ENCODE measurements at regions not wholly inside any gene's neighbourhood (a gene's known extent, or its start where the extent isn't known, plus 50 kb on each side); places are given as distances from the start of the nearest gene placed in this dataset.

DNA sequence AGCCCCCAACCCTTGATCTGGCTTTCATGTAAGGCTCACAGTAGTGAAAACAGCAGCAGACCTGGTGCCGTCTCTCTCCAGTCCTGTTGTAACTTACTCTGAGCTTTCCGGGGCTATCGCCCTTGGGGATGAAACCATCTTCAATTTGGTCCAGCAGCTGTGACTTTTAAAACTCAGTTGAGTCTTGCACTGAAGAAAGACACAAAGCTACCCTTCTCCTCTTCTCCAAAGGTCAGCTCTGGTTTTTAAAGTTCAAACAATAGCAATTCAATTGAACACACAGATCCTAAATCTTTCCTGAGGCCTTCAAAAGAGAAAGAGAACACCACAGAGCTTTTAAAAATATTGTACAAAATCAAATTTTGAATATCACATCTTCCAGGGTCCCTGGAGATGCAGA is 83.5 kb downstream of the SNX5 start:
- H3K9me3 ChIP-seq: peaks cover 0 to 8% (median 0%) of the 10 kb centered on the region in 4 donors
- no peaks in the 10 kb centered on the region for H3K36me3 ChIP-seq
- H3K27ac ChIP-seq: no peak overlapping the region
- peak in 1 of 3 donors; percentile 14 for DNase-seq
- peaks cover 0 to 3% (median 0%) of the 10 kb centered on the region in 4 donors for H3K4me1 ChIP-seq
- TF ChIP-seq POLR2A (IDR thresholded peaks at IDR 0.05): no peak
- no peak for TF ChIP-seq CTCF (IDR thresholded peaks at IDR 0.05)
- H3K4me3 ChIP-seq: no peak overlapping the region
- H3K27me3 ChIP-seq: no peaks in the 10 kb centered on the region

GRCh38 chr20:17884307-17885003 is 84.1 kb downstream of the SNX5 start:
- H3K36me3 ChIP-seq: no peaks in the 10 kb centered on the region
- no peak overlapping the region for H3K4me3 ChIP-seq
- peaks cover 0 to 3% (median 0%) of the 10 kb centered on the region in 4 donors for H3K4me1 ChIP-seq
- peaks cover 0 to 1% (median 0%) of the 10 kb centered on the region in 4 donors for H3K9me3 ChIP-seq
- no peak overlapping the region for H3K27ac ChIP-seq
- DNase-seq: peak in 1 of 3 donors; percentile 37
- no peak for TF ChIP-seq POLR2A (IDR thresholded peaks at IDR 0.05)
- no peak for TF ChIP-seq CTCF (IDR thresholded peaks at IDR 0.05)
- H3K27me3 ChIP-seq: no peaks in the 10 kb centered on the region

GRCh38 chr20:17883592-17884306 is 84.8 kb downstream of the SNX5 start:
- peaks cover 0 to 4% (median 0%) of the 10 kb centered on the region in 4 donors for H3K4me1 ChIP-seq
- TF ChIP-seq CTCF (IDR thresholded peaks at IDR 0.05) (no peak), POLR2A (IDR thresholded peaks at IDR 0.05) (no peak)
- no peaks in the 10 kb centered on the region for H3K9me3 ChIP-seq
- peak overlapping the region in 1 of 4 donors; percentile 18 for H3K27ac ChIP-seq
- no peak overlapping the region for H3K4me3 ChIP-seq
- DNase-seq: peak in 1 of 3 donors; percentile 29
- H3K27me3 ChIP-seq: no peaks in the 10 kb centered on the region
- no peaks in the 10 kb centered on the region for H3K36me3 ChIP-seq

GRCh38 chr20:17882834-17883591 is 85.6 kb downstream of the SNX5 start:
- Histone ChIP-seq H3K27ac (no peak overlapping the region), H3K36me3 (no peaks in the 10 kb centered on the region), H3K9me3 (no peaks in the 10 kb centered on the region), H3K27me3 (no peaks in the 10 kb centered on the region), H3K4me1 (peaks cover 0 to 8% (median 0%) of the 10 kb centered on the region in 4 donors), H3K4me3 (no peak overlapping the region)
- TF ChIP-seq POLR2A (IDR thresholded peaks at IDR 0.05): no peak
- no peak for TF ChIP-seq CTCF (IDR thresholded peaks at IDR 0.05)
- DNase-seq: peak in 1 of 3 donors; percentile 25

DNA sequence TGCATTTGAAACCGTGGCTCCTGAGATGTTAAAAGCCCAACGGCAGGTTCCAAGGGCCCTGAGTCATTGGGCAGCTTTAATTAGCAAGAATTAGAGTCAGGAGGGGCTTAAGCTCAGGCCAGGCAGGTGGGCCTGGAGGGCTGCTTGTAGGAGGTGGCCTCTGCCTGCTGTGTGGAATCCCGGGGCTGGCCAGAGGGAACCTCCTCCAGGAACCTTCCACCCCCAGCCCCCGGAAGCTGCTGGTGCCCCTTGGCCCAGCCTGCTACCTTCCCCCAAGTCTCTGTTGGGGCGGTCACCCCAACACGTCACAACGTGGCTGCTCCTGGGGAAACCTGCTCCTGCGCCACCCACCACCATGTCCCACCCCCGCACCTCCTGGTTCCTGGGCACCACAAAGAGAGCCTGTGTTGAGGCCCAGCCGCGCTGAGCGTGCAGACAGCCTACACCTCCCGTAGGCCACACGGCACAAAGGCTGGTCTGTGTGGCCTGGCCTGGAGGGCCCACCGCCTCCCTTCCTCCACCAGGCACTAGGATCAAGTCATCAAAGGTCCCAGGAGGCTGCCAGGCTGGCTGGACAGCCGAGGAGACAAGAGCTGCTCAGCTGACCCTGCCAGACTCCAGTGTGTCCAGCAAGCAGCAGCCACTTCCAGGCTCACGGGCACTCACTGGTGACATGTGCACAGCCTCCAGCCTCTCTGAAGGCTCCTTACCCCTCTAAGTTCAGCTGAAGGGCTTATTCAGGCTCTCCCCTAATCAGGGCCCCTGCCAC is 86.3 kb downstream of the SNX5 start:
- no peaks in the 10 kb centered on the region for H3K27me3 ChIP-seq
- no peaks in the 10 kb centered on the region for H3K36me3 ChIP-seq
- H3K27ac ChIP-seq: no peak overlapping the region
- H3K4me3 ChIP-seq: no peak overlapping the region
- H3K9me3 ChIP-seq: no peaks in the 10 kb centered on the region
- H3K4me1 ChIP-seq: peaks cover 0 to 8% (median 2%) of the 10 kb centered on the region in 4 donors
- peak in 1 of 3 donors; percentile 41 for DNase-seq
- TF ChIP-seq CTCF (IDR thresholded peaks at IDR 0.05) (no peak), POLR2A (IDR thresholded peaks at IDR 0.05) (no peak)
